K562 (cell line): ENCODE measurements at regions not wholly inside any gene's neighbourhood (a gene's known extent, or its start where the extent isn't known, plus 50 kb on each side); places are given as distances from the start of the nearest gene placed in this dataset.

Experiments used
- ATAC-seq: fragments of 200-7000 bp; cut with Tn5 transposase; 3 replicates; pipeline ENCODE4 v1.9.1; 2020; ENCODE audit warnings: moderate library complexity
- BruUV-seq: library from RNA; stranded (reverse); fragments of 400-500 nt; replicated peaks from 2 replicates; lab custom pipeline; 2021; lab: Mats Ljungman, UMichigan
- CTCF ChIA-PET: fragments of 300-600 bp; formaldehyde crosslinking; extraction: SDS; loops from one replicate; lab custom pipeline; 2021; ENCODE audit warnings: low intra/inter-chr PET ratio; lab: Yijun Ruan, JAX
- POLR2A ChIA-PET: fragments of 300-600, 350-650 bp; sonication (Branson Sonifier 250); formaldehyde crosslinking; extraction: SDS; loops from one replicate; lab custom pipeline; 2021; ENCODE audit warnings: antibody characterized with exemption, inconsistent platforms; lab: Yijun Ruan, JAX
- DNase-seq, 4 experiments: peaks; one replicate each; pipeline versions ENCODE4 v3.0.0 to v3.0.0-alpha.2; 2011 to 2018; ENCODE audit warnings: low spot score in 3 of 4, mixed read lengths in 3 of 4; ENCODE audit errors: extremely low read depth in 1 of 4
- FAIRE-seq: peaks from 2 replicates; lab custom pipeline; 2011; peaks lifted over from hg19 to GRCh38; lab: Jason Lieb, UNC
- H2AFZ ChIP-seq: 2 replicates; pipeline ENCODE4 v1.6.0; 2011; ENCODE audit warnings: low read depth, low read length, control low read depth, inconsistent platforms
- H3K27ac ChIP-seq: fragments of 200-600 bp; 3 replicates; pipeline ENCODE4 v1.8.0; 2011; ENCODE audit warnings: low read depth, mild to moderate bottlenecking, control low read depth, inconsistent platforms, low read length, moderate library complexity, mixed read lengths; ENCODE audit errors: extremely low read depth
- H3K27me3 ChIP-seq, 2 experiments: fragments of 300-600 bp in 1 of 2; 2 replicates in 1 of 2; 3 replicates in 1 of 2; pipeline versions ENCODE4 v1.6.0 to v1.8.0; 2011; ENCODE audit warnings: inconsistent platforms in 2 of 2, low read length in 2 of 2, mild to moderate bottlenecking in 1 of 2, mixed read lengths in 1 of 2, moderate library complexity in 1 of 2; ENCODE audit not compliant: control insufficient read depth in 2 of 2, insufficient read depth in 2 of 2
- H3K36me3 ChIP-seq: fragments of 300-600 bp; 3 replicates; pipeline ENCODE4 v1.8.0; 2011; ENCODE audit warnings: mild to moderate bottlenecking, low read length, inconsistent platforms; ENCODE audit not compliant: control insufficient read depth, insufficient read depth
- H3K4me1 ChIP-seq, 2 experiments: fragments of 200-600 bp in 1 of 2; replicated peaks in 1 of 2; 2 replicates in 1 of 2; 3 replicates in 1 of 2; pipeline versions ENCODE4 v1.5.1 to v1.8.0; 2011; ENCODE audit warnings: inconsistent platforms in 2 of 2, low read length in 2 of 2, mild to moderate bottlenecking in 1 of 2, mixed read lengths in 1 of 2, moderate library complexity in 1 of 2; ENCODE audit not compliant: control insufficient read depth in 2 of 2, insufficient read depth in 2 of 2
- H3K4me2 ChIP-seq: 2 replicates; pipeline ENCODE4 v1.6.1; 2011; ENCODE audit warnings: low read length, control low read depth, inconsistent platforms, mixed read lengths; ENCODE audit not compliant: insufficient read depth
- H3K4me3 ChIP-seq: fragments of 200-600 bp; sonication (generic), shearing (Covaris generic); 2 replicates; pipeline ENCODE4 v1.5.1; 2016; ENCODE audit warnings: control low read depth, inconsistent platforms
- H3K79me2 ChIP-seq: fragments of 200-600 bp; 3 replicates; pipeline ENCODE4 v1.8.0; 2011; ENCODE audit warnings: low read length, inconsistent platforms; ENCODE audit not compliant: control insufficient read depth, insufficient read depth
- H3K9ac ChIP-seq, 2 experiments: 2 replicates each; pipeline versions ENCODE4 v1.6.0 to v1.6.1; 2011; ENCODE audit warnings: low read depth in 2 of 2, low read length in 2 of 2, control low read depth in 1 of 2, inconsistent platforms in 1 of 2, mild to moderate bottlenecking in 1 of 2, mixed read lengths in 1 of 2; ENCODE audit not compliant: insufficient read depth in 1 of 2
- H3K9me1 ChIP-seq: one replicate; pipeline ENCODE4 v1.6.0; 2011; ENCODE audit warnings: inconsistent platforms, mild to moderate bottlenecking, low read length, moderate library complexity; ENCODE audit not compliant: control insufficient read depth, insufficient read depth
- H3K9me3 ChIP-seq: replicated peaks from 2 replicates; pipeline ENCODE4 v1.5.1; 2011; ENCODE audit warnings: low read depth, low read length, inconsistent platforms; ENCODE audit not compliant: control insufficient read depth, insufficient read depth
- H4K20me1 ChIP-seq: replicated peaks from 2 replicates; pipeline ENCODE4 v1.6.1; 2011; ENCODE audit warnings: low read length, inconsistent platforms, mixed read lengths; ENCODE audit not compliant: control insufficient read depth, insufficient read depth
- ASH1L ChIP-seq: fragments of 450-650 bp; IDR thresholded peaks from 2 replicates; pipeline ENCODE4 v1.6.1; 2018; ENCODE audit warnings: borderline replicate concordance, mild to moderate bottlenecking, low read depth; ENCODE audit not compliant: partially characterized antibody
- HBP1 ChIP-seq: fragments of 450-650 bp; formaldehyde crosslinking; IDR thresholded peaks from 2 replicates; pipeline ENCODE4 v1.4.0; 2022; ENCODE audit warnings: missing genetic modification characterization
- HEY1 ChIP-seq: fragments of 250-450 bp; sonication (Bioruptor Pico); IDR thresholded peaks from 2 replicates; pipeline ENCODE4 v1.5.0; 2020; ENCODE audit warnings: mild to moderate bottlenecking, moderate library complexity, borderline replicate concordance
- KDM1A ChIP-seq, 2 experiments: fragments of 450-650 bp; IDR thresholded peaks; 2 replicates each; pipeline ENCODE4 v1.6.1; 2016; ENCODE audit warnings: mild to moderate bottlenecking in 2 of 2
- POLR2B ChIP-seq: fragments of 450-650 bp; IDR thresholded peaks from 2 replicates; pipeline ENCODE4 v1.6.1; 2018; ENCODE audit warnings: low read depth; ENCODE audit not compliant: partially characterized antibody
- ZFPM2 ChIP-seq: fragments of 250-450 bp; sonication (Bioruptor Pico); IDR thresholded peaks from 2 replicates; pipeline ENCODE4 v1.5.1; 2022; ENCODE audit warnings: mild to moderate bottlenecking
- ZNF586 ChIP-seq: fragments of 450-650 bp; formaldehyde crosslinking; conservative IDR thresholded peaks from 2 replicates; pipeline ENCODE4 v1.4.0; 2020; ENCODE audit warnings: mild to moderate bottlenecking, moderate library complexity
- WGBS: fragments of 100-300 bp; shearing (Covaris generic); methylation state at CpG from one replicate; pipeline ENCODE4 v1.1.6; 2016; ENCODE audit warnings: low coverage, mixed read lengths; ENCODE audit not compliant: insufficient coverage; ENCODE audit errors: missing lambda C conversion rate; 5-methylcytosine and 5-hydroxymethylcytosine counted together
- in situ Hi-C: fragments of 300-500 bp; cut with MboI; formaldehyde crosslinking; loops from 4 replicates; pipeline ENCODE4 v1.15.0; 2018; ENCODE audit warnings: inconsistent platforms, mixed read lengths
- intact Hi-C: fragments of 100-400 bp; cut with micrococcal nuclease; formaldehyde crosslinking; loops from 2 replicates; pipeline ENCODE4 v1.14.2; 2022

GRCh38 chr4:176568238-176568637, 224.5 kb downstream of the VEGFC start:
- WGBS: 5% methylated on average over 4 of the region's 4 CpGs
- Histone ChIP-seq H3K4me1 (no peaks in the 10 kb centered on the region), H3K79me2 (no peaks in the 10 kb centered on the region), H3K9me3 (no peaks in the 10 kb centered on the region), H3K9me1 (no peaks in the 10 kb centered on the region), H3K9ac (no peak overlapping the region), H3K27ac (no peak overlapping the region)
- BruUV-seq: no TSS peak
- intact Hi-C loops: no loop called here
- CTCF ChIA-PET: no interaction called here
- TF ChIP-seq ZNF586 (CRISPR knock-in tag) (no peak), KDM1A (IDR thresholded peaks at IDR 0.05) (no peak), HBP1 (CRISPR knock-in tag) (no peak), HEY1 (CRISPR knock-in tag) (no peak)
- TF ChIP-seq, all 486 proteins: peak for 0
- H3K27me3 ChIP-seq: no peaks in the 10 kb centered on the region
- no peak overlapping the region for H2AFZ ChIP-seq
- no peak overlapping the region for H3K4me2 ChIP-seq
- in situ Hi-C loops: no loop called here
- H4K20me1 ChIP-seq: no peaks in the 10 kb centered on the region
- no peak for DNase-seq
- POLR2A ChIA-PET: no interaction called here
- H3K4me3 ChIP-seq: no peak overlapping the region
- no peak for FAIRE-seq
- no peaks in the 10 kb centered on the region for H3K36me3 ChIP-seq
- ATAC-seq: no peak

GRCh38 chr4:176569301-176569700, 223.4 kb downstream of the VEGFC start:
- Histone ChIP-seq H3K4me1 (no peaks in the 10 kb centered on the region), H3K9me3 (no peaks in the 10 kb centered on the region), H3K36me3 (no peaks in the 10 kb centered on the region), H2AFZ (no peak overlapping the region), H3K9ac (no peak overlapping the region), H3K27ac (no peak overlapping the region), H3K4me3 (no peak overlapping the region), H3K79me2 (no peaks in the 10 kb centered on the region), H3K4me2 (no peak overlapping the region), H4K20me1 (no peaks in the 10 kb centered on the region), H3K9me1 (no peaks in the 10 kb centered on the region), H3K27me3 (no peaks in the 10 kb centered on the region)
- intact Hi-C loops: no loop called here
- ChIA-PET CTCF (no interaction called here), POLR2A (no interaction called here)
- in situ Hi-C loops: no loop called here
- no peak for FAIRE-seq
- no TSS peak for BruUV-seq
- ATAC-seq: no peak
- no peak for TF ChIP-seq ASH1L
- no peak for TF ChIP-seq POLR2B
- TF ChIP-seq ZFPM2 (CRISPR knock-in tag): no peak
- WGBS: 3% methylated on average over 2 of the region's 2 CpGs
- DNase-seq: no peak
